ENCODE measurements at regions not wholly inside any gene's neighbourhood (a gene's known extent, or its start where the extent isn't known, plus 50 kb on each side); places are given as distances from the start of the nearest gene placed in this dataset.

DNA sequence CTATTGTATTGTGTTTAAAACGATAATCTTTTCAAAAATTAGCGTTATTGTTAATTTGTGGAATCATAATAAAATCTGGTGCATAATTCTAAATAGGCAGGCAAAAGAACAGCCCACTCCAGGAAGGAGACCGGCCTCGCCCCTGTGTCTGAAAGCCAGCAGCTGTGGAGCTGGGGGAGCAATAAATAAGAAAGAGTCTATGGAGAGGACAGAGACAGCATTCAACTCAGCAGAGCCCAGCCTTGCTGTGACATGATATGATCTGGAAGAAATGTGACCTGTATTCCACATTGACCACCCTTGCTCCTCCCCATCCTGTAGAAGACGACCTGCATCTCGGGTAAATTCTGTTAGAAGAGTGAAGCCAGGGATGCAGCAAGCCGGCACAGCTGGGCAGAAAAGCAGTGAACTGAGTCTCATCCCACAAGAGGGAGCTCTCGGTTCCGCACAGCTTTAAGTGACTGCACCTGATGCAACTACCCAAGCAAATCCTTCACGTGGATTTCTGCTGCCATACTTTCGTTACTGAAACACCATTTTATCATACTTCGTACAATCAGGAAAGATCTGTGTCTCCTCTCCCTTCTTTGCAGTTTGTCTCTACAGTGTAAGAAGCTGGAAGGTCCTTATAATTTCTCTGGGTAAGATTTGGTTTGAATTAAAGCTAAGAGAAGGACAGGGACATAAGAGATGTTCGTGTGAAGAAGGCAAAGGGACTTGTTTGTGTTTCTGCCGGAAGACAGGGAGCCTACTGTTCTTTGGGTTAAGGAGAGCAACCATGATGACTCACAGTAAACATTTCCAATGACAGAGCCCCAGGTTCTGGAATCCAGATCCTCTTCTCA, 427.1 kb downstream of the GPAM start:
- no peaks in the 10 kb centered on the region for H3K9me3 Mint-ChIP-seq
- no peak overlapping the region for H3K4me3 Mint-ChIP-seq
- no peaks in the 10 kb centered on the region for H3K36me3 Mint-ChIP-seq (ENCODE audit: low read depth)
- H3K27me3 Mint-ChIP-seq, result peaks cover 14% of the 10 kb centered on the region
- no peak overlapping the region for H3K27ac Mint-ChIP-seq
- no peaks in the 10 kb centered on the region for H3K4me1 Mint-ChIP-seq (ENCODE audit: low read depth)
- no peak for DNase-seq

DNA sequence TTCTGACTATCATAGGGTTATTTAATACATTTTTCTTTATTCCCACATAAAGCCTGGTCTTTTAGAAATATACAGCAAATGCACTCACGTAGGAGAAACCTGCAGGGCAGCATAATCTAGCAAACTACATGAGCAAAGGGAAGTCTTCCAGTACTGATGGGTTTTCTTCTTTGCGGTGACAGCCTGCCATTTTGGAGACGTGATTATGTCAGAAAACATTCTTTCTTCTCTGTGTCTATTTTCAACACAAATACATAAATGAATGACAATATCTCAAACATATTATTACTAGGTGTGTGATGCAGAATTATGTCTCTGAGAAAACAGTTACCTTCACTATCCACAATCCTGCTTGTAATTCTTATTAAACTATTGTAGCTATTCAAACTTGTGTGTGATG, 425.0 kb downstream of the GPAM start:
- peaks cover 18% of the 10 kb centered on the region for H3K27me3 Mint-ChIP-seq
- DNase-seq, result no peak
- H3K36me3 Mint-ChIP-seq (ENCODE audit: low read depth), result no peaks in the 10 kb centered on the region
- H3K4me1 Mint-ChIP-seq (ENCODE audit: low read depth), result no peaks in the 10 kb centered on the region
- H3K4me3 Mint-ChIP-seq, result no peak overlapping the region
- no peak overlapping the region for H3K27ac Mint-ChIP-seq
- H3K9me3 Mint-ChIP-seq, result no peaks in the 10 kb centered on the region

DNA sequence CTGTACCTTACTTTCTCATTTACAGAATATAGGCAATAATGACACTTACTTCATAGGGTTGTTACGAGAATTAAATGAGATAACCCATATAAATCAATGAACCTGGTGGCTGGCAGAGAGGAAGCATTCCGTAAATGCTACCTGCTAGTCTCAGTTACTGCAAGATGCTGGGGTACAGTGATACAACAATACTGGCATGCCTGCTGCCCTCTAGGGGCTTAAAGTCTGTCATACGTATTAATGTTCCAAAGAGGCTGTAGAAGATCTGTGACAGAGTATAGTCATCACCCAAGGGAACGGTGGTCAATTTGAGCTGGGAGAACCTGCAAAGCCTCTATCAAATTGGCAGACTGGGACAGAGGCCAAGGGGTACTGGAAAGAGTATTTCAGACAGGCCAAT, 421.5 kb downstream of the GPAM start:
- H3K9me3 Mint-ChIP-seq, result no peaks in the 10 kb centered on the region
- no peaks in the 10 kb centered on the region for H3K36me3 Mint-ChIP-seq (ENCODE audit: low read depth)

DNA sequence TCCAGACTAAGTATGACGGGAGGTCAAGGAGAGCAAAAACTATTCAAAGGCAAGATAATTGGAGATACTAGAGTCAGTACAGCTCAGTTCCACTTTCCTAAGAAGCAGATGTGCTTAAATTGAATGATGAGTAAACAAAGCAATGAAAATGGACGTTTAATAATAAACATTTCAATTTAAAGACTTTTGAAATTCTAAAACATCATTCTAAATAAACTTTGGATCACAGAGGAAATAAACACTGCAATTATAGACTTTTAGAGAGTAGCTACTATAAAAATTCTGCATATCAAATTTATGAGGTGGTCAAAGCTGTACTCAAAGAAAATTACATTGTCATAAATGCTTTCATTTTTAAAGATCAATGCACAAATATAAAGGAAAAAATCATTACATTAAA, 418.3 kb downstream of the GPAM start:
- peaks cover 4% of the 10 kb centered on the region for H3K27me3 Mint-ChIP-seq
- no peaks in the 10 kb centered on the region for H3K9me3 Mint-ChIP-seq
- H3K4me1 Mint-ChIP-seq (ENCODE audit: low read depth), result no peaks in the 10 kb centered on the region
- H3K4me3 Mint-ChIP-seq, result no peak overlapping the region
- no peak for DNase-seq
- no peak overlapping the region for H3K27ac Mint-ChIP-seq
- H3K36me3 Mint-ChIP-seq (ENCODE audit: low read depth), result no peaks in the 10 kb centered on the region

More for the DNA sequence above, 421.5 kb downstream of the GPAM start:
- Mint-ChIP-seq H3K4me1 (ENCODE audit: low read depth) (no peaks in the 10 kb centered on the region), H3K27ac (no peak overlapping the region), H3K4me3 (no peak overlapping the region), H3K27me3 (peaks cover 10% of the 10 kb centered on the region)
- DNase-seq, result no peak

DNA sequence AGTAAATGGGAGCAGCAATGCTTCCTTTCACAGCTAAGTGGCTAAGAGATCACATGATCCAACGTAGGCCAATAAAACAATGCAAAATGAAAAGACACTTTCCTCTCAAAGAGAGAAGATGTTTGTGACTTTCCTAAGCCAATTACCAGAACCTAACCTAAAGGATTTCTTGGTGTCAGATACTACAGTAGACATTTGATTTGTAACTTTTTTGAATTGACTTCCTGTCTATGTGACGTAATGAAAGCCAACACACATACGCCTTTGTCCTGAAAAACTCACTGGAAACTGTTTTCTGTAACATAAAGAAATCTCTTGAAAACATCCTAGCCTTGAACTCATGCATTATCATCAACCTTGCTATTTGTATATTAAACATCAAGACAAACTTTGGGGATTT, 417.1 kb downstream of the GPAM start:
- no peak overlapping the region for H3K4me3 Mint-ChIP-seq
- no peaks in the 10 kb centered on the region for H3K4me1 Mint-ChIP-seq (ENCODE audit: low read depth)
- no peak for DNase-seq
- no peaks in the 10 kb centered on the region for H3K36me3 Mint-ChIP-seq (ENCODE audit: low read depth)
- H3K27me3 Mint-ChIP-seq, result peaks cover 4% of the 10 kb centered on the region
- H3K27ac Mint-ChIP-seq, result no peak overlapping the region
- H3K9me3 Mint-ChIP-seq, result no peaks in the 10 kb centered on the region

DNA sequence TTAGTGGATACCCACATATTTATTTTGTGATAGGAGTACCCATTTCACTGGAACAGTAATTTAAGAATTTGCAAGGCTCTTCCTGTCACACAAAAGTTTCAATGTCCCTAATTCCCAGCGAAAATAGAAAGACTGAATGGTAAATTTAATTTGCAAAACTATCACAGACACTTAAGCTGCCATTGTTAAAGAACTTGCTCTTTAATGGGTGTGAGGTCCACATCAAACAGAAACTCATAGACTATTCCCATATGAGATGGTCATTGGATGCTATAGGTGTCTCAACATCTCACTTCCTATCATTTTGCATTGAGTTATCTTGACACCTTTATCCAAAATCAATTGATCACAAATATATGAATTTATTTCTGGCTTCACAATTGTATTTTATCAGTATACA, 415.9 kb downstream of the GPAM start:
- no peak for DNase-seq
- Mint-ChIP-seq H3K36me3 (ENCODE audit: low read depth) (no peaks in the 10 kb centered on the region), H3K4me1 (ENCODE audit: low read depth) (no peaks in the 10 kb centered on the region), H3K4me3 (no peak overlapping the region), H3K27ac (no peak overlapping the region), H3K27me3 (peaks cover 4% of the 10 kb centered on the region), H3K9me3 (no peaks in the 10 kb centered on the region)

DNA sequence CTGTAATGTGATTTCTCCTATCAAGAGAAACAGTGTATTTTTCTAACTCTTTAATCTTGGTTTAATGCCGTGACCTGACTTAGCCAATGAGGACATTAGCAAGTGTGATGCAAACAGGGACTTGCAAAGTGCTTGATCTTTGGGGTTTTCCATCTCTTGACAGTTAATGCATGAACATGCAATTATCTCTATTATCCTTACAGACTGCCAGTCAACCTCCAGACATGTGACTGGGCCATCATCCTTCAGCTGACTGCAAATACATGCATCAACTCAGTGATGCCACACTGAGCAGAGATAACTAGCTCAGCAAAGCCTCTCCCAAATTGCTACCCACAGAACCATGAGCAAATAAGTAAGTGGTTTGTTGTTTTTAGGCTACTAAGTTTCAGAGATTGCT, 409.6 kb downstream of the GPAM start:
- Mint-ChIP-seq H3K9me3 (no peaks in the 10 kb centered on the region), H3K27ac (no peak overlapping the region), H3K27me3 (no peaks in the 10 kb centered on the region), H3K36me3 (ENCODE audit: low read depth) (no peaks in the 10 kb centered on the region), H3K4me1 (ENCODE audit: low read depth) (no peaks in the 10 kb centered on the region), H3K4me3 (no peak overlapping the region)
- DNase-seq, result no peak

DNA sequence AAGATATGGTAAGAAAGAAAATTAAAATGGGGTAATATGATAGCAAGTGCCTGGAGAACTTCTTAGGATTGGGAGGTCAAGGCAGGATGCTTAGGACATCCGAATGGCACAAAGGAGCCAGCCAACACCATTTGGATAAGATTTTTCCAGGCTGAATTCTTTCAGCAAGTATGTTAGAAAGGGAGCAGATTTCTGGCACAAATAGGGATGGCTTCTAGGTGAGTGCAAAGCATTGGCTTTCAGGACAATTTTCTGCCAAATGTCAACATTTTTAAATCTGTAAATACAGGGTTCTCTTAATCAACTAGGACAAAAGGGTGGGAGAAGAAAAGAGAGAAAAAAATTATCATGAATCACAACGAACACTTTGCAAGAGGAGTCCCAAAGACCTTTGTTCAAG, 409.1 kb downstream of the GPAM start:
- Mint-ChIP-seq H3K4me3 (no peak overlapping the region), H3K9me3 (no peaks in the 10 kb centered on the region), H3K27ac (no peak overlapping the region), H3K36me3 (ENCODE audit: low read depth) (no peaks in the 10 kb centered on the region), H3K27me3 (no peaks in the 10 kb centered on the region), H3K4me1 (ENCODE audit: low read depth) (no peaks in the 10 kb centered on the region)
- no peak for DNase-seq

DNA sequence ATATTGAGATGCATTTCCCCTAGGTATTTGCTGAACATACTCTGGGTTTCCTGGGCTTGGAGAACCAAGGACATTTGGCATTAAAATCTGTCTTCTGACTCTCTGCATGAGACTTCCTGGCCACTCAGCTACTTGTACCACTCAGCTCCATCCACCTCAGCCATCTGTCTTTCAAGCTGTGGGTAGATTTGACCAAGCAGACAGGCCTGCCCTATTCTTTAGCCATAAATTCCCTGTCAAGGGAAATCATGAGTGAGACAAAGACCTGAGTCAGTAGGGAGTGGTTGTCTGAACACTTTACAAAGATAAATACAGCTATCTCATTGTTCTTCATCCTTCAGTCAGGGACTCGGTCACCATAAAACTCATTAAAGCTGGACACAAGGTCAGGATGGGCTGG, 399.1 kb downstream of the GPAM start:
- Mint-ChIP-seq H3K27ac (no peak overlapping the region), H3K27me3 (no peaks in the 10 kb centered on the region), H3K9me3 (no peaks in the 10 kb centered on the region), H3K4me1 (ENCODE audit: low read depth) (no peaks in the 10 kb centered on the region), H3K4me3 (no peak overlapping the region), H3K36me3 (ENCODE audit: low read depth) (no peaks in the 10 kb centered on the region)
- no peak for DNase-seq

DNA sequence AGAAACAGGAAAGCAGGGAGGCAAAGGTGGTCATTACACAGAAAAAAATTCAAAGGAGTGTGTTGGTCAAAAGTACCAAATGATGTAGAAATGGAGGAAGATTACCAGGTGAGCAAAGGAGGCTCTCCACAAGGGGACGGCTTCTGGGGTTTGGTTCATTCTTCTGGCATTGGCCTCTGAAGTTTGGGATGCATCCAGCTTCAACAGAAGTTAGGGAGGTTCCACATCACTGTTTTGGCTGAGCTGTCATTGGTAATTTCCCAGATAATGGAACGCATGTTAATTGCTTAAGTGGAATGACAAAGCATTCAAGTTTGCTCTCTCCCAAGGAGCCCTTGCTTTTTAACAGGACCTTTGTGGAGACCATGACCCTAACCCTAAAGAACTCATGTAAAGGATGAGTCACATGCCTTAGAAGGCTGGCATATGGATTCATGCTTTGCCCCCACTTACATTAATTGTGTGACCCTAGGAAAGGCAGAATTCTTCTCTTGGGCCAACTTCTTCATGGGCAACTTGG, 398.6 kb downstream of the GPAM start:
- no peaks in the 10 kb centered on the region for H3K4me1 Mint-ChIP-seq (ENCODE audit: low read depth)
- no peak overlapping the region for H3K4me3 Mint-ChIP-seq
- H3K27ac Mint-ChIP-seq, result no peak overlapping the region
- no peaks in the 10 kb centered on the region for H3K9me3 Mint-ChIP-seq
- no peaks in the 10 kb centered on the region for H3K27me3 Mint-ChIP-seq
- no peaks in the 10 kb centered on the region for H3K36me3 Mint-ChIP-seq (ENCODE audit: low read depth)
- DNase-seq, result no peak

DNA sequence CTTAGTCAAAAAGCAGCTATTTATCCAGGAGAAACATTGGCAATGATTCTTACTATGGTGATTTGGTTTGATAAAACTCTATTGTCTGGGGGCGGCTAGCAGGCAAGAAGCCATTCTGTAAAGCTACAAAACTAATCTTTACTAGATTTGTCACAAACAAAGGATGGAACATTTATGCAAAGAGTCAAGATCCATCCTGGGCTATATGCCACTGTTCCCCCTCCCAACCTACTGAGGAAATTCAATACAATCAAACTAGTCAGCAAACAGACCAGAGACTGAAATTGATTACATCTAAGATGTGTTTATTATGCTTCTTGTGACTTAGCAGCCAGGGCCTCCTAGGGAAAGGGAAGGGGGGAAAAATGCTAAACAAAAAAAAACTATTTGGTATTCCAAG, 397.6 kb downstream of the GPAM start:
- H3K4me1 Mint-ChIP-seq (ENCODE audit: low read depth), result no peaks in the 10 kb centered on the region
- H3K36me3 Mint-ChIP-seq (ENCODE audit: low read depth), result no peaks in the 10 kb centered on the region
- no peaks in the 10 kb centered on the region for H3K27me3 Mint-ChIP-seq
- H3K9me3 Mint-ChIP-seq, result no peaks in the 10 kb centered on the region
- DNase-seq, result no peak
- H3K4me3 Mint-ChIP-seq, result no peak overlapping the region
- no peak overlapping the region for H3K27ac Mint-ChIP-seq

DNA sequence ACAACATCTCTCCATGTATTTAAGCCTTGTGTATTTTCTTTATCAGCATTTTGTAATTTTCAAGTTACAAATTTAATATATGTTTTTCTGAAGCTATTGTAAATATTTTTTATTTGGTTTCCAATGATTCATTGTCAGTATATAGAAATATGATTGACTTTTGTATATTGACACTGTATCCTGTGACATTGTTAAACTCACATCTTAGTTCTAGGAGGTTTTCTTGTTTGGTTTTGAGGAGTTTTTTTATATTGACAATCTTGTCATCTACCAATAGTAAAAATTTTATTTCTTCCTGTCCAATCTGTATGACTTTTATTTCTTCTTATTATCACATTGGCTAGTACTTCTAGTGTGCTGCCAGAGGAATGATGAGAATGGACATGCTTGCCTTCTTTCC, 393.7 kb downstream of the GPAM start:
- no peaks in the 10 kb centered on the region for H3K27me3 Mint-ChIP-seq
- H3K27ac Mint-ChIP-seq, result no peak overlapping the region
- H3K4me3 Mint-ChIP-seq, result no peak overlapping the region

DNA sequence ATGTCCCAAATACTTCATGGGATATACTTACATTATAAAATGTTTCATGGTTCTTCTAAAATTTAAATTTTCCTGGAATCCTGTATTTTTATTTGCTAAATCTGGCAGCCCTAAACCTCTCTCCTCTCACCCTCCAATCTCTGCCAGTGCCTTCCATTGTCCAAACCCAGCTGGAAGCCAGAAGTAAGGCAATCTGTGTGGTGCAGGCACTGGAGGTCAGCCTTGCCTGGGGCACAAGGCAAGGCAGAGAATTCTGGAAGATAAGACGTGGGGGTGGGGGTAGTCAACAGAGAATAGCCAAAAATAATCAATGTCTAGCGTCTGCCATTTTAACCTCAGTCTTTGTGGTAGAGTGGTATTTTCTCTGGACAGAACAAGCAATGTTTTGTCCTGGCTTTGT, 381.7 kb downstream of the GPAM start:
- no peak for DNase-seq
- Mint-ChIP-seq H3K27ac (no peak overlapping the region), H3K4me1 (ENCODE audit: low read depth) (no peaks in the 10 kb centered on the region), H3K4me3 (no peak overlapping the region), H3K36me3 (ENCODE audit: low read depth) (no peaks in the 10 kb centered on the region), H3K27me3 (no peaks in the 10 kb centered on the region), H3K9me3 (no peaks in the 10 kb centered on the region)

More for the DNA sequence above, 393.7 kb downstream of the GPAM start:
- no peak for DNase-seq
- no peaks in the 10 kb centered on the region for H3K4me1 Mint-ChIP-seq (ENCODE audit: low read depth)
- H3K9me3 Mint-ChIP-seq, result peaks cover 6% of the 10 kb centered on the region
- H3K36me3 Mint-ChIP-seq (ENCODE audit: low read depth), result no peaks in the 10 kb centered on the region

DNA sequence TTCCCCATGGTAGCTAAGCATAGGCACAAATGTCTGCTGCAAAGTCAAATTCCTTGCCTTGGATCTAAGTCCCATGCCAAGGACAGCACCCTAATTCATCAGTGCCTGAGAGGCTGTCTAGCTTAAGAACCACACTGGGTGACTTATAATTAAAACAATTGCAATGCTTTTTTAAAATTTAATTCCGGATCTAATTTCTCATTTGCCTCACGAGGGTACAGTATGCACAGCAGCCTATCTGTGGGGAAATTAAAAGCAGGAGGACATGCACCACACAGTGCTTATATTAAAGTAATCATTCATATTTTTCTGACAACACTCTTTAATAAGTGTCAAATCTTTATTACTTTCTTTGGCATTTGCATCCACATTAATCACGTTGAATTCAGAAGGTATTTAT, 378.8 kb downstream of the GPAM start:
- no peaks in the 10 kb centered on the region for H3K36me3 Mint-ChIP-seq (ENCODE audit: low read depth)
- H3K27ac Mint-ChIP-seq, result no peak overlapping the region
- H3K27me3 Mint-ChIP-seq, result no peaks in the 10 kb centered on the region
- DNase-seq, result no peak
- H3K4me3 Mint-ChIP-seq, result no peak overlapping the region
- no peaks in the 10 kb centered on the region for H3K4me1 Mint-ChIP-seq (ENCODE audit: low read depth)
- no peaks in the 10 kb centered on the region for H3K9me3 Mint-ChIP-seq

DNA sequence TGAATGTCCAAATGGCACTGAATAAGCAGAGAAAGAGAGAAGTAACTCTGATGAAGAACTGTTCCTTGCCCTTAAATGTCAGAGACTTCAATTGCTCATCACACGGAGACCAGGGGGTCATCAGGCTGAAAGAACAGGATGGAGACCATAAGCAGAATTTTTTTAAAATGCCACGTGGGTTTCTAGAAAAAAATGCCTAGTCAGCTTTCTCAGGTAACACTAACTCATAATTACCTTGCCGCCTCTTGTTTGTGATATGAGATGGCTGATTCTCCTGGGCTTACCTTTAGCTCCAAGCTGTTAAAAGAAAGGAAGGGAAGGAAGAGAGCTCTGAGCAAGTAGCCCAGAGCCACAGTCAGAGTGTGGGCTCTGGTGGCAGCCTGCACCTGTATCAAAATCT, 372.0 kb downstream of the GPAM start:
- Mint-ChIP-seq H3K36me3 (ENCODE audit: low read depth) (no peaks in the 10 kb centered on the region), H3K27me3 (no peaks in the 10 kb centered on the region), H3K27ac (no peak overlapping the region), H3K9me3 (peaks cover 3% of the 10 kb centered on the region), H3K4me3 (no peak overlapping the region), H3K4me1 (ENCODE audit: low read depth) (no peaks in the 10 kb centered on the region)
- no peak for DNase-seq

All from activated T-cell treated with anti-CD3 and anti-CD28 coated beads, Interleukin-2, amount 50 U/mL, for 24 hours (primary cell).